Activated T-cell treated with anti-CD3 and anti-CD28 coated beads, Interleukin-2, amount 50 U/mL, for 24 hours (primary cell): ENCODE measurements at regions not wholly inside any gene's neighbourhood (a gene's known extent, or its start where the extent isn't known, plus 50 kb on each side); places are given as distances from the start of the nearest gene placed in this dataset.

Experiments used
- DNase-seq: peaks from one replicate; pipeline ENCODE4 v3.0.0-alpha.2; 2020
- H3K27ac Mint-ChIP-seq: 2 replicates; pipeline ENCODE4 v1.8.0; 2020; ENCODE audit warnings: mild to moderate bottlenecking, mixed read lengths
- H3K27me3 Mint-ChIP-seq: 2 replicates; pipeline ENCODE4 v1.8.0; 2020; ENCODE audit warnings: mixed read lengths
- H3K36me3 Mint-ChIP-seq: 2 replicates; pipeline ENCODE4 v1.8.0; 2020; ENCODE audit warnings: low read depth, mixed read lengths
- H3K4me1 Mint-ChIP-seq: 2 replicates; pipeline ENCODE4 v1.8.0; 2020; ENCODE audit warnings: low read depth, mixed read lengths
- H3K4me3 Mint-ChIP-seq: 2 replicates; pipeline ENCODE4 v1.8.0; 2020; ENCODE audit warnings: mild to moderate bottlenecking, moderate library complexity, mixed read lengths
- H3K9me3 Mint-ChIP-seq: 2 replicates; pipeline ENCODE4 v1.8.0; 2020; ENCODE audit warnings: mixed read lengths

GRCh38 chr7:119748251-119748860 is 524.6 kb upstream of the KCND2 start:
- no peak overlapping the region for H3K27ac Mint-ChIP-seq
- no peaks in the 10 kb centered on the region for H3K27me3 Mint-ChIP-seq
- no peaks in the 10 kb centered on the region for H3K36me3 Mint-ChIP-seq
- no peaks in the 10 kb centered on the region for H3K4me1 Mint-ChIP-seq
- no peak for DNase-seq
- peaks cover 2% of the 10 kb centered on the region for H3K9me3 Mint-ChIP-seq
- no peak overlapping the region for H3K4me3 Mint-ChIP-seq

- no peaks in the 10 kb centered on the region for H3K36me3 Mint-ChIP-seq
- H3K9me3 Mint-ChIP-seq = peaks cover 2% of the 10 kb centered on the region
- no peaks in the 10 kb centered on the region for H3K27me3 Mint-ChIP-seq
- no peak overlapping the region for H3K27ac Mint-ChIP-seq
- no peaks in the 10 kb centered on the region for H3K4me1 Mint-ChIP-seq
- H3K4me3 Mint-ChIP-seq = no peak overlapping the region
- no peak for DNase-seq
Measured at GRCh38 chr7:119748991-119749390, 524.0 kb upstream of the KCND2 start.

GRCh38 chr7:119756687-119757086 is 516.3 kb upstream of the KCND2 start:
- H3K27ac Mint-ChIP-seq = no peak overlapping the region
- H3K4me3 Mint-ChIP-seq = no peak overlapping the region
- no peaks in the 10 kb centered on the region for H3K36me3 Mint-ChIP-seq
- H3K4me1 Mint-ChIP-seq = no peaks in the 10 kb centered on the region
- no peaks in the 10 kb centered on the region for H3K27me3 Mint-ChIP-seq
- DNase-seq = no peak
- H3K9me3 Mint-ChIP-seq = no peaks in the 10 kb centered on the region

GRCh38 chr7:119758254-119758653 is 514.7 kb upstream of the KCND2 start:
- no peak overlapping the region for H3K27ac Mint-ChIP-seq
- no peaks in the 10 kb centered on the region for H3K27me3 Mint-ChIP-seq
- H3K36me3 Mint-ChIP-seq = no peaks in the 10 kb centered on the region
- H3K4me1 Mint-ChIP-seq = no peaks in the 10 kb centered on the region
- no peak overlapping the region for H3K4me3 Mint-ChIP-seq
- H3K9me3 Mint-ChIP-seq = no peaks in the 10 kb centered on the region
- DNase-seq = no peak

- H3K9me3 Mint-ChIP-seq = peaks cover 5% of the 10 kb centered on the region
- H3K27ac Mint-ChIP-seq = no peak overlapping the region
- no peak overlapping the region for H3K4me3 Mint-ChIP-seq
- no peaks in the 10 kb centered on the region for H3K36me3 Mint-ChIP-seq
- no peaks in the 10 kb centered on the region for H3K4me1 Mint-ChIP-seq
- no peaks in the 10 kb centered on the region for H3K27me3 Mint-ChIP-seq
- no peak for DNase-seq
Measured at GRCh38 chr7:119761776-119762175, 511.2 kb upstream of the KCND2 start.

GRCh38 chr7:119782286-119782685 is 490.7 kb upstream of the KCND2 start:
- H3K9me3 Mint-ChIP-seq = peaks cover 12% of the 10 kb centered on the region

GRCh38 chr7:119783799-119784198 is 489.2 kb upstream of the KCND2 start:
- Mint-ChIP-seq H3K4me3 (no peak overlapping the region), H3K27me3 (no peaks in the 10 kb centered on the region), H3K9me3 (peaks cover 9% of the 10 kb centered on the region), H3K4me1 (no peaks in the 10 kb centered on the region), H3K36me3 (no peaks in the 10 kb centered on the region), H3K27ac (no peak overlapping the region)
- DNase-seq = no peak

More at GRCh38 chr7:119782286-119782685, 490.7 kb upstream of the KCND2 start:
- no peak for DNase-seq
- Mint-ChIP-seq H3K36me3 (no peaks in the 10 kb centered on the region), H3K4me3 (no peak overlapping the region), H3K27me3 (no peaks in the 10 kb centered on the region), H3K27ac (no peak overlapping the region), H3K4me1 (no peaks in the 10 kb centered on the region)

GRCh38 chr7:119802147-119802546 is 470.8 kb upstream of the KCND2 start:
- Mint-ChIP-seq H3K9me3 (peaks cover 6% of the 10 kb centered on the region), H3K27me3 (no peaks in the 10 kb centered on the region), H3K27ac (no peak overlapping the region), H3K4me1 (no peaks in the 10 kb centered on the region), H3K4me3 (no peak overlapping the region), H3K36me3 (no peaks in the 10 kb centered on the region)
- DNase-seq = no peak

- Mint-ChIP-seq H3K4me1 (no peaks in the 10 kb centered on the region), H3K4me3 (no peak overlapping the region), H3K27ac (no peak overlapping the region), H3K27me3 (no peaks in the 10 kb centered on the region), H3K36me3 (no peaks in the 10 kb centered on the region), H3K9me3 (peaks cover 18% of the 10 kb centered on the region)
- DNase-seq = no peak
Measured at GRCh38 chr7:119825091-119825655, 447.8 kb upstream of the KCND2 start.

GRCh38 chr7:119826547-119826946 is 446.4 kb upstream of the KCND2 start:
- DNase-seq = no peak
- Mint-ChIP-seq H3K27me3 (no peaks in the 10 kb centered on the region), H3K4me3 (no peak overlapping the region), H3K9me3 (peaks cover 11% of the 10 kb centered on the region), H3K36me3 (no peaks in the 10 kb centered on the region), H3K4me1 (no peaks in the 10 kb centered on the region), H3K27ac (no peak overlapping the region)

- no peak for DNase-seq
- Mint-ChIP-seq H3K27ac (no peak overlapping the region), H3K4me1 (no peaks in the 10 kb centered on the region), H3K9me3 (peaks cover 18% of the 10 kb centered on the region), H3K4me3 (no peak overlapping the region), H3K27me3 (no peaks in the 10 kb centered on the region), H3K36me3 (no peaks in the 10 kb centered on the region)
Measured at GRCh38 chr7:119838444-119838843, 434.5 kb upstream of the KCND2 start.

GRCh38 chr7:119842337-119842736 is 430.6 kb upstream of the KCND2 start:
- Mint-ChIP-seq H3K27me3 (no peaks in the 10 kb centered on the region), H3K4me3 (no peak overlapping the region), H3K27ac (no peak overlapping the region), H3K36me3 (no peaks in the 10 kb centered on the region), H3K4me1 (no peaks in the 10 kb centered on the region), H3K9me3 (peaks cover 29% of the 10 kb centered on the region)
- DNase-seq = no peak

GRCh38 chr7:119842786-119843185 is 430.2 kb upstream of the KCND2 start:
- Mint-ChIP-seq H3K9me3 (peaks cover 32% of the 10 kb centered on the region), H3K36me3 (no peaks in the 10 kb centered on the region), H3K4me3 (no peak overlapping the region), H3K4me1 (no peaks in the 10 kb centered on the region), H3K27me3 (no peaks in the 10 kb centered on the region), H3K27ac (no peak overlapping the region)
- DNase-seq = no peak

GRCh38 chr7:119861385-119861784 is 411.6 kb upstream of the KCND2 start:
- Mint-ChIP-seq H3K9me3 (peaks cover 9% of the 10 kb centered on the region), H3K4me3 (no peak overlapping the region), H3K27me3 (no peaks in the 10 kb centered on the region), H3K27ac (no peak overlapping the region), H3K4me1 (no peaks in the 10 kb centered on the region), H3K36me3 (no peaks in the 10 kb centered on the region)
- DNase-seq = no peak

GRCh38 chr7:119868387-119868786 is 404.6 kb upstream of the KCND2 start:
- no peak for DNase-seq
- H3K4me3 Mint-ChIP-seq = no peak overlapping the region
- no peak overlapping the region for H3K27ac Mint-ChIP-seq
- H3K9me3 Mint-ChIP-seq = peaks cover 11% of the 10 kb centered on the region
- no peaks in the 10 kb centered on the region for H3K4me1 Mint-ChIP-seq
- no peaks in the 10 kb centered on the region for H3K36me3 Mint-ChIP-seq
- H3K27me3 Mint-ChIP-seq = no peaks in the 10 kb centered on the region

GRCh38 chr7:119879835-119880234 is 393.1 kb upstream of the KCND2 start:
- Mint-ChIP-seq H3K4me3 (no peak overlapping the region), H3K27me3 (no peaks in the 10 kb centered on the region), H3K9me3 (peaks cover 13% of the 10 kb centered on the region), H3K4me1 (no peaks in the 10 kb centered on the region), H3K36me3 (no peaks in the 10 kb centered on the region), H3K27ac (no peak overlapping the region)
- DNase-seq = no peak
